ENCODE measurements at regions not wholly inside any gene's neighbourhood (a gene's known extent, or its start where the extent isn't known, plus 50 kb on each side); places are given as distances from the start of the nearest gene placed in this dataset.
"Not testable (repeated sequence)": the region's sequence is repeated elsewhere in the genome, so short reads cannot be mapped to it uniquely, and the experiment has no call there.

DNA sequence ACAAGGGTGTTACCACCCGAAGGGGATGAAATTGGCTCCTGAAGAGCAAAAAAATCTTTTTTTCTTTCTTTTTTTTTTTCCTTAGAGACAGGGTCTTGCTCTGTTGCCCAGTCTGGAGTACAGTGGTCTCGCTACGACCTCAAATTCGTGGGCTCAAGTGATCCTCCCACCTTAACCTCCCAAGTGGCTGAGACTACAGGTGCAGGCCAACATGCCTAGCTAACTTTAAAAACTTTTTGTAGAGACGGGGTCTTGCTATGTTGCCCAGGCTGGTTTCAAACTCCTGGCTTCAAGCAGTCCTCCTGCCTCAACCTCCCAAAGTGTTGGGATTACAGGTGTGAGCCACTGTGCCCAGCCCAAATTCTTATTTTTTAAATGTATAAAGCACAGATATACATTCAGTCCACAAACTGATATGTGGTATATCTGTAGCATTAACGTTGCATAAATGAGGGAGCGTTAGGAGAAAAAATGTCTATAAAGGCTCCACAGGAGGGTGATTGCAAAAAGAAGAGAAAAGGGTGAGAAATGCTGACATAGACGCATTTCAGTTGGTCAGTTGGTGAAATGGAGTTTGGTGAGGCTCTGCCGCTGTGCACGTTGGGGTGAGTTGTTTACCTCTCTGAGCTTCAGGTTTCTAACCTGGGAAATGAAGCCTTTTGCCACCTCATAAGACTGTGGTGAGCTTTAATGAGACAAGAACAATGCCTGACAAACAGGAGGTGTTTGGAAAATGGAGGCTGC lies 100.7 kb upstream of the PODXL start:
- no peak for DNase-seq

DNA sequence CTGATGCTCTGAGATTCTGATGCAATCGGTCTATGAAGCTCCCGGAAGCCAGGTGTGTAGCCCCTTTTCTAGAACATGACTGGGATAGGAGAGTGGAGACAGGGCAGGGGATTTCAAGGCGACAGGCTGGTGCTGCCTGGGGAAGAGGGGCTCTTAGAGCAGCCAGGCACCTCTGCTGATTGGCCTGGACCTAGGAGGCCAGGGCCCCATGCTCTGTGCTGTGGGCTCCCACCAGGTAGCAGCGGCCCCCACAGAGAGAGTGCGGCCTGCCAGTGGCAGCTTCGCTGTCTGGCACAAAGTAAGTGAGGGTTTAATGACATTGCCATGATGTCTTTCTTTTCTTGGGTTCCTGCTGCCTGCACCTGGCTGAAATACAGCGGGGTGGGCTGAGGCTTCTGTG lies 99.4 kb upstream of the PODXL start:
- DNase-seq, result no peak

DNA sequence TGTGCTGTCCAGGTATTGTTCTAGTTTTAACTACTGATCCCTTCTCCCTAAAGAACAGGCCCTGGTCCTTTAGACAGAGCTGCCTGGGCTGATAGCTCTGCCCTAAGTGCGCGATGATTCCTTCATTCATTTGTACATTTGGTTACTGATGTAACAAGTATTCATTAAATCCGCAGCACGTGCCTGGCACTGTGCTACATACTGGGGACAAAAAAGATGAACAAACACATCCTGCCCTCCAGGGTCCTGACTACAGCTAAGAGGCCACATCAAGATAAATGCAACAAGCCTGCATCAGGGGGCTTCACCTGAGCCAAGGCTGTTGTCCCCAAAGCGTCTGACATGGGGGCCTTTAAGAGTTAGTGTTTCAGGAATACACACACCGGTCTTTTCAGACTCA lies 99.0 kb upstream of the PODXL start:
- no peak for DNase-seq

DNA sequence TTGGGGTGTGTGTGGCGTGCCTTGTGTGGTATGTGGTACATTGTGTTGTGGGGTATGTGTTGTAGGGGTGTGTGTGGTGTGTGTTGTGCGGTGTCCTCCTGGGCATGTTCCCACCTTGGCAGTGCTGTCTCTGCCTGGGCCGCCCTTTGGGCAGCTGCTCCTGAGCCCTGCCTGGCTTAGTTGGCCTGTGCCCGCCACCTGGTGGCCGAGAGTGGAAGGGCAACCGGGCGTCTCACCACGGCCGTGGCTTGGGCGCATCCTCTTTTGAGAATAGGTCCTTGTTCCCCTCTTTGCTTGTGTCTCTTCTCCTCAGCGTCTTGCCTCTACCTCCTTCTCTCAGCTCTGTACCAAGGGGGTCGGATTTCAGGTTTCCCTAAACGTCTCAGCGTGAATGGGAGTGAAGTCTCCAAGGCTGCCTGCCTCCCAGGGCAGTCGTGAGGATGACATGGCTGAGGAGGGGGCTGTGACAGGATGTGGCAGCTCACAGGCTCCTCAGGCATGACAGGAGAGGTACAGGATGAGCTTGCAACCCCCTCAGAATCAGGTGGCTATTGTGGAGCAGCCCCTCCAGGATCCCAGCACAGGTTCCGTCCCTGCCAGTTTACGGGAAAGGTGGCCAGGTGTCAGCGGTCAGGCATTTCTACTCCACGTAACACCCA lies 98.4 kb upstream of the PODXL start:
- peak; percentile 68 for DNase-seq

DNA sequence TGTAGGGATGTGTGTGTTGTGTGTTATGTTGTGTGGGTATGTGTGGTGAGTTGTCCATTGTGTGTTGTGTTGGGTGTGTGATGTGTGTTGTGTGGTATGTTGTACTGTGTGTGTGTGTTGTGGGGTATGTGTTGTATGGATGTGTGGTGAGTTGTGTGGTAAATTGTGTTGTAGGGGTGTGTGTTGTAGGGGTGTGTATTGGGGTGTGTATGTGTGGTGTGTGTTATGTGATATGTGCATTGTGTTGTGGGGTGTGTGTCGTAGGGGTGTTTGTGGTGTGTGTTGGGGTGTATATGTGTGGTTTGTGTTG lies 97.8 kb upstream of the PODXL start:
- no peak for DNase-seq

DNA sequence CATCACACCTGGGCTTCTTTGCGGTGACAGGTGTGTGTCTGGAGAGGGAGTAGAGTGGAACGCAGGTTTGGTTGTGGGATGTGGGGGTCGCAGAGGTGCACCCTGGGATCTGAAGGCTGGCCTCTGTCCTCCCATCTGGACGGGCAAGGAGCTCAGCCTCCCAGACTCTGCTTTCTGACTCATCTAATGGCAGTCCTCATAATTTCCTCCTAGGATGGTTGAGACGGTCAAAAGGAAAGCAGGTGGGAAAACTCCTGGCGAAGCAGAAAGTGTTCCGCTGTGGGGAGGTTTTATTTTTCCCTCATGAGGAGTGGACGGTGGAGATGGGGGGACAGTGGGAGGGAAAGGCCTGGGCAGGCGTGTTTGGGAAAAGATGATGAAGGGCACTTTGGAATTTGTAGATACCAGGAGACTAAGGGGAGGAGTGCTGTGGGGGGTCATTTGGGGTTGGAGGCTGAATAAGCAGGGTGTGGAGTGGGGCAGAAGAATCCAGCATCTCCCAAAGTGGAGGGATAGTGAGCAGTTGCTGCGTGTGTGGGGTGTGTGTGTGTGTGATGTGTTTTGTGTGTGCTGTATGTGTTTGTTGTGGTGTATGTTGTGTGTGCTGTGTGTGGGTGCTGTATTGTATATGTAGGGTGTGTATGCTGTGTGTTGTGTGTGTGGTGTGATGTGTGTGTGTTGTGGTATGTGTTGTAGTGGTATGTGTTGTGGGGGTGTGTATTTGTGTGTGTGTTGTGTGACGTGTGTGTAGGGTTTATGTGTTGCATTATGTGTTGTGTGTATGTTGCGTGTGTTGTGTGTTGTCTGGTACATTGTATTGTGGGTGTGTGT lies 97.2 kb upstream of the PODXL start:
- DNase-seq, result no peak

DNA sequence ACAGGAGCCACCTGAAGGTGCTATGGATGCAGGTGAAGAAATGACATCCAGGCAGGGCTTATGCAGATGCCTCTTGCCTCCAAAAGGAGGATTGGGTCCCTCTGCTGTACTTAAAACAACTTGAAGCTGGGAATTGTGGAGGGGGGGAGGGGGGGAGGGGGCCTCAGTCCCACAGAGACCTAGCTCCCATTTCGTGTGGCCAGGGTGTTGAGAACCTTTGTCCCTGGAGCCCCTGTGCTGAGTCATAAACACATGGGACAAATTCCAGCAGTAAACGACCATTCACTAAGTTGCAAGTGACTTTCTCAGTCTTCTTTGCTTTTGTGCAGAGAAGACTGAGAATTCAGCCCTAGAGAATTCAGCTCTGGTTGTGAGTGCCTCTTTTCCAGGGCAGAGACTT lies 96.5 kb upstream of the PODXL start:
- no peak for DNase-seq

DNA sequence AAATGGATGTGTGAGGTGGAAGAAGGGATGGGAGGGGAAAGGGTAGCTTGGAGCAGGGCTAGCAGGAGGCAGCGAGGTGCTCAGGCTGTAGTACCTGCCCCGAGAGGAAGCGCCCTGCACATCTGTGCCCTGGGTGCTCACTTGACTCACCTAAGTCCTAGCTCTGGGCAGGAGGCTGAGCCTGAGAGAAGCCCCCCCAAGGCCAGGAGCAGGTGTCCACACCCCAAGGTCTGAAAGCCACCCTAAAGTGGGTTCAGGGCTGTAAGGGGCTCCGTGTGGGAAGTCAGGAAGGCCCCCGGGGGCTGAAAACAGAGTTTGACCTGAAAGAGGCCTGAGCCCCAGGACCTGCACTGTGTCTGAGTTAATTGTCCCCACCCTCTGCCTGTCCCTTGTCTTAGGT lies 95.8 kb upstream of the PODXL start:
- no peak for DNase-seq

DNA sequence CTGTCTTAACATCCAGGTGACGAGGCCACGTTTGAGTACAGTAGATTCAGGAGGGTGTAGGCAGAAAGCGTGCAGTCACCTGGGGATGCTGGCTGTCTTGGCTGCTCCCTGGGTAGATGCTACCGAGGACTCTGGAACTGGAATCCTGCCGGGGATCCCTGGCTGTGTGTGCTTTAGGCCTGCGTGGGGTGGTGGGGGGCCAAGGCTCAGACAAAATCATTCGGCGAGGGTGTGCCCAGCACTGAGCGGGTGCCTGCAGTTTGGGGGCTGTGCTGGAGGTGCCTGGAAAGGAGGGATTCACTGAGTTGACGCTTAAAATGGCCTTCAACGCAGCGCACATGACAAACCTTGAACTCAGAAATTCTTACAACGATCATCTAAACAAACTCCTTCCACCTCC lies 93.5 kb upstream of the PODXL start:
- DNase-seq, result no peak

DNA sequence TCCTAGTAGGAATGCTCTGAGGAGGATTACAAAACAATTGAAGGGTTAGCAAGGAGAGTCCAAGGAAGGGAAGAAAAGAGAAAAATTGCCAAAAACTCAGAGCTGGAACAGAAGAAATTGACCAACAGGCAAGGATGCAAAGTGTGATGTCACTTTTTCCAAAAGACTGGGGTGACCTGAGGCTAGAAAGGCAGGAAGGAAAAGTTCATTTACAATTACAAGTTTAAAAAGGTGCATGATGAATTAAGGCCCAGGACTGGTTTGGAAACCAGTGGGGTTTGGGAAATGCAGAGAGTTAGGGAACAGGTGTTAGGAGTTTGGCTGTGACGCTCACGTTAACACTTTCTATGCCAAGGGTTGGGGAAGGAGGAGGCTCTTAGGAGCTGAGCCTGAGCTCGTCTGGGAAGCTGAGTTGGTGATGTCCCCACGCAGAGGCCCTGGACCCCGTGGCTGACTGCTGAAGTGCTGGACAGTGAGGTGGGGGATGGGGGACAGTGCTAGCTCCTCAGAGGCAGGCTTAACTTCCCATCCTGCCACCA lies 92.6 kb upstream of the PODXL start:
- DNase-seq, result no peak

DNA sequence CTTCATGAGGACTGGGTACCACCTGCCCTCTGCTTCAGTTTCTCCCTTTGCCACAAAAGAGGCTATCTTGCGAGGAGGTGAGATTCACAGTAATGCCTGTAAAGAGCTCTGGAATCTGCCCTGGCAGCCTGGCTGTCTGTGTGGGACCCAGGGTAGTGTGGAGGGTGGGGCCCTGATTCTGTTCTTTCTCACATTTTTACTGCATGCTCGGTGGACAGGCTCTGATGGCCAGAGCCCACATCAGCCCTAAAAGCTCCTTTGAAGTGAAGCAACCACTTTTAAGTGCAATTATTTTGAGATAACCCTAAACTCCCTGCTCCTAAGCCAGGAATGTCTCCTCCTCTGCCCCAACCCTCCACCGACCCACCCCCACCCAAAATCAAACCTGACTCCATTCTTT lies 92.1 kb upstream of the PODXL start:
- DNase-seq, result no peak

DNA sequence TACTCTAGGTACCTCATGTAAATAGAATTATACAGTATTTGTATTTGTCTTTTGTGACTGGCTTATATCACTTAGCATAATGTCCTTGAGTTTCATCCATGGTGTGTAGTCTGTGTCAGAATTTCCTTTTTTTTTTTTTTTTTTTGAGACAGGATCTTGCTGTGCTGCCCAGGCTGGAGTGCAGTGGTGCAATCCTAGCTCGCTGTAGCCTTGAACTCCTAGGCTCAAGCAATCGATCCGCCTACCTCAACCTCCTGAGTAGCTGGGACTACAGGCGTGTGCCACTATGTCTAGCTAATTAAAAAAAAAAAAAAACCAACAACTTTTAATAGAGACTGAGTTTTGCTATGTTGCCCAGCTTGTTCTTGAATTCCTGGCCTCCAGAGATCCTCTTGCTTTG lies 89.8 kb upstream of the PODXL start:
- no peak for DNase-seq

DNA sequence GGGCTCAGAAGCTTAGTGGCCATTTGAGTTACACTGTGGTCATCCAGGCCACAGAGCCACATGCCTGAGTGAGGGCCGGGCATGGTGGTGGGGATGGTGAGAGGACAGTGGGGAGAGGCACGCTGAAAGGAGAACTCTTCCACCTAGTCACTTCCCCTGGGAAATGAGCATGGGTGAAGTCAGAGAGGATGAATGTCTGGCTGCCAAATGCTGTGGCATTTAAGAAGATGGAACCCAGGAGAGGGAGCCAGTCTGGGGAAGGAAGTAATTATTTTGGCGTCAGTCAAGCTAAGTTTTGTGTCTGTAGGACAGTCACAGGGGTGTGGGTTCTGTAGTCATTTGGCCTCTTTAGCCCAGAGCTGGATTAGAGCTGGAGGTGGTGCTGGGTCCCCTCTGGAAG lies 86.0 kb upstream of the PODXL start:
- no peak for DNase-seq

DNA sequence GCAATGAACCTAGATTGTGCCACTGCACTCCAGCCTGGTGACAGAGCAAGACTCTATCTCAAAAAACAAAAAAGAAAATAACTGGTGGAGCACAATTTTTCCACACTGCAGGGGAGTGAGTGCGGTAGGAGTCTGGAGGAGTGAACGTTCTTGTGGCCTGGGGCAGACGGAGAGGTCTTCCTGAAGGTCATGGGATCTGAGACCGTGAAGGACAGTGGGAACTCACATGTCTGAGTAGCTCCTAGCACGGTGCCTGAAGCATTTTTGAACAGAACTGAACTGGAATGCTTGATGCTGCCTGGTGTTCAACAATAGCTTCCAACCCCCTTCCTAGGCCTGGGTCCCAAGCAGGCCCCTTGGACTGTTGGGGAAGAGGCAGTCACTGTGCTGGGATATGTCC lies 84.3 kb upstream of the PODXL start:
- DNase-seq, result no peak

DNA sequence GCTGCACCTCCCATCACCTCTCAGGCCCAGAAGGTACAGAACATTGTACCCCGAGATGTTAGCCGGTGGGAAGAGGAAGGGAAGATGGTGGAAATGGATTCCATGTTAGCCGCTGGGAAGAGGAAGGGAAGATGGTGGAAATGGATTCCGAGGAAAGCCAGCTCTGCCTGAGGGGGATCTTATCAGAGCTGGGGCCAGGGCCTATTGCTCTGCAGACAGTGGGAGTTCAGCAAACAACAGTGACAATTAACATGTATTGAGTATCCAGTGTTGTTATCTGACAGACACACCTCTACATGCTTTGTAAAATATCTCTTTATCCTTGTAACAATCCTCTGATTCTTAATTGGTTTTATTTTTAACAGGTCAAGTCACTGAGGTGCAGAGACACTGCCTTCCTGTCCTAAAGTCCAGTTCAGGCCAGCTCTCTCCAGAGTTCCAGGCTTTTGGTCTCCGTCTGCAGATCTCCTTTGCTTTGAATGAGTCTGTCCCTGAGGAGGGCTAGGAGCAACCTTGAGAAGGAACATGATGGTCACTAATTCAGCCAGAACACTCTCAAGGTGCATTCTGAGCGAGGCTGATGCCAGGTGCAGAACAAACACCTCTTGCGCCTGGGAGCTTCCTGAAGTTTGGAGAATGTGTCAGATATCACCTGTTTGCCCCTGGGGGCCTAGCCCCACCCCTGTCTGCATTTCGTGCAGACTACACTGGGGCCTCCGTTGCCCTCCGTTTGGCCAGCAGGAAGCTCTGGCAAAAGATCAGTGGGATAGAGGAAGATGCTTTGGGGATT lies 82.4 kb upstream of the PODXL start:
- no peak for DNase-seq

DNA sequence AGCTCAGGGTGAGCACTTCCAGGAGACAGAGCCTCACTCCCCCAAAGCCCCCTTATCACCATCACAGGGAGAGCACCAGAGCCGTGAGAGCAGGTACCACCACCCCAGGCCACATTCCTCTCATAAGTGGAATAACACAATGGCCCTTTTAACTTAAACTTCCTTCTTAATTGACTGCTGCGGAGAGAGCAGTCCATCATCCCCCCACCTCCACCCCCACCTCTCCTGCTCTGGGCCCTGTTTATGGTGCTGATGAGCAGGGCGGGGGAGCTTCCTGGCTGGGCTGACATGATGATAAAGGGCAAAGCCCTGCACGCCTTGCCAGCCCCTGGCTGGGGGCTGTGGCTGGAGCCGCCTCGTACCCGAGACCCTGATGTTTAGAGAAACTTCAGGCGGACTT lies 81.4 kb upstream of the PODXL start:
- no peak for DNase-seq

DNA sequence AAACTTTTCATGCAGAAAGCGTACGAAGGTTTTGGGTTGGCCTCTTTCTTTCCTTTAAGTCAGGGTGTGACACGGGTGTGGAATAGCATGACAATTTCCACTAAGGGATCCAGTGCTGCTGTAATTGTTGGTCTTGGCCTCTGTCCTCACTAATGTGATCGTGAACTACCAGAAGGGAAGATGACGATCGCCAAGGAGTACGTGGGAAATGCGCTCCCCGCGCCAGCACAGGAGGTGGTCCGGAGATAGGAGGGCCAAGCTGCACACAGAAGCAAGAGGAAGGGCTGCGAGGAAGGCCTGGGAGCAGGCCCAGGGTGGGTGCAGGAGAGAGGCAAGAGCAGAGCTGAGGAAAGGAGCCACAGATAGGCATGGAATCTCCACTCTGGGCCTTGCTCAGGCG lies 79.7 kb upstream of the PODXL start:
- DNase-seq, result no peak

DNA sequence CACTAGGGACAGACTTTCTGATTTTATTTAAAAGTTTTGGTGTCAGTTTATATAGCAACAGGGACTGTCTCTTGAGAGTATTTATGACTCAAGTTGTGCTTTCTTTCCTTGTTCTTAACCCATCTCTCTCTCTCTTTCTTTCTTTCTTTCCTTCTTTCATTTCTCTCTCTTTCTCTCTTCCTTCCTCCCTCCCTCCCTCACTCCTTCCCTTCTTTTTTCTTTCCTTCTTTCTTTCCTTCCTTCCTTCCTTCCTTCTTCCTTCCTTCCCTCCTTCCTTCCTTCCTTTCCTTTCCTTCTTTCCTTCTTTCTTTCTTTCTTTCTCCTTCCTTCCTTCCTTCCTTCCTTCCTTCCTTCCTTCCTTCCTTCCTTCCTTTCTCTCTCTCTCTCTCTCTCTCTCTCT lies 77.8 kb upstream of the PODXL start:
- DNase-seq, result not testable (repeated sequence)

DNA sequence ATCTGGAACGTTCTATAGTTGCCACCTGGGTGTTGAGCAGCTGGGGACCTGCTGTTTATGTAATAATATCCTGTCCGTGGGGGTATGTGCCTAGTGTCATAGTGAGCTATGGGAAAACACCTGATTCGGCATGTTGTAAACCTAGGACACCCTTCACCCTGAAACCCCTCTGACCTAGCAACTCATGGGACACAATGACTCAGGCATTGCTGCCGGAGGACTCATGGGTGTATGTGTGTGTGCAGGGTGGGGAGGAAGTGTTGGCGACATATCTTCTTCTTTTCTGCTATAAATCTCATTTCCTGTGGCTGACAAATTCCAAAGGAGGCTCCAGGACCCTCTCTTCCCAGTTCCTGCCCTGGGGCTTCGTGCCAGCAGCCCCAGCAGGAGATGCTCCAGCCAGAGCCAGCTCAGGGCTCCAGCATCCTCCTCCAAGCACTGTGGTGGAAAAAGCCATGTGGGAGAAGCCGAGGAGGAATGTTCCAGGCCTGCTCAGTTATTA lies 77.0 kb upstream of the PODXL start:
- peak; percentile 79 for DNase-seq

DNA sequence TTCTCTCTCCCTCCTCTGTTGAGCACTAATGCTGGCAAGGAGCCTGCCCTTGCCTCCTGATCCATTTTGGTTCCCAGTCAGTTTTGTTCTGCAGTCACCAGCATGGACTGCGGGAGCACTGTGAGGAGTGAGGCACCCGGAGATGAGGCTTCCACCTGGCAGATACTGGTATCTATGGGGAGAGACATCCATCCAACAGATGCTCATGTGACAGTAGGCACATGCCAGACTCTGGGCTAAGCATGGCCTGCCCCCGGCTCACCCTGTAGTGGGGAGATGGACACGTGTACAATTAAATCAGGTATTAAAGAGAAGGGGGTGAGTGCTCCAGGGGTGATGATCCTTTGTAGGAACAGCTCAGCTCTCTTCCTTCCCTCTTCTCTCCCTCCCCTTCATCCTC lies 74.0 kb upstream of the PODXL start:
- DNase-seq, result no peak

DNA sequence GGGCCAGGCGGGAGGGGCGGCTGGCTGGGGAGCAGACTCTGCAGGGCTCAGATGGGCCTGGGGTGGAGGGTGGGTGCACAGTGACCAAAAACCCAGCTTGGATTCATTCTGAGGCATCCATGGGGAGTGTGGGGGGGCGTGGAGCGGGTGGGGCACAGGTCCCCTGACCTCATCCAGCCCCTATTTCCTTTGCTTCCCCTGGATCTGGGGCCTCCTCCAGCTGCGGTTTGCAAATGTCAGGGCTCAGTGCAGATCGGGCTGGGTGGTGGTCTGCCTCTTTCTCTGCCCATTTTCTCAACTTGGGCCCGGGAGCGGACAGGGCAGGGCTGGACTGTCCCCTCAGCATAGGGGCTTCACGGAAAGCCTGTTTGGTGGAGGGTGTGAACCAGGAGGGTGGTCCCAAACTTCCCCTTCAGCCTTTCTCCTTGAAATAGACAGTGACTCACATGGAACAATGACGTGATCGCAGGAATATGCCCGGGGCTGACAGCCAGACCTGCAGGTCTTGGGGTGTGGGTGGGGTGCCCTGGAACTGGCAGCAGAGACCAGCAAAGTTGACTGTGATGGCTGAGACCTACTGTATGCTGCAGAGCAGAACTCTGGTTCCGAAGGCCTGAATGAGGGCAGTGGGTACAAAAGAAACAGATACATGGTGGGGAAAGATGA lies 72.9 kb upstream of the PODXL start:
- peak; percentile 58 for DNase-seq

DNA sequence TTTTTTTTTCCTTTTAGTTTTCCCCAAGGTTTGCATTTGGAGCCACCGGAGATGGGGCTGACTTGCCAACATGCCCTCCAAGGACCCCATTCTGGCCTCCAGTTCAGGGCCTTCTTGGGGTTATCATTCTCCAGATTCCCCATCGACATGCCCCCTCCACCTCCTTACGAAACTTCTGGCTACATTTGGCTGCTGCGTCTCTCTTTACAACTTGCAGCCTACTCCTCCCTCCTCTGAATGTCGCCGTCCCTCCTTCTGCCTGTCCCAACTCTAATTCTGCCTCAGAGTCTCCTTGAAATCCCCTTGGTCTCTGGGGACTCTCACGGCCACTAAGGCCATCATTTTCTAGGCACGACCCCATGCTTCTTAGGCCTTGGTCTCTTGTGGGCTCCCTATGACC lies 72.2 kb upstream of the PODXL start:
- no peak for DNase-seq

Measured in HCEC 1CT (cell line).